Panc1 (cell line): ENCODE measurements at regions not wholly inside any gene's neighbourhood (a gene's known extent, or its start where the extent isn't known, plus 50 kb on each side); places are given as distances from the start of the nearest gene placed in this dataset.

Experiments used
- ATAC-seq: fragments of 200-7000 bp; cut with Tn5 transposase; 2 replicates; pipeline ENCODE4 v1.9.1; 2020; ENCODE audit warnings: mild to moderate bottlenecking, moderate library complexity
- BruUV-seq: library from RNA; stranded (reverse); fragments of 400-500 nt; replicated peaks from 2 replicates; lab custom pipeline; 2021; lab: Mats Ljungman, UMichigan
- CTCF ChIA-PET: fragments of 300-600 bp; sonication (Branson Sonifier 250); formaldehyde crosslinking; loops from one replicate; lab custom pipeline; 2022; ENCODE audit warnings: antibody characterized with exemption; lab: Charles Lee
- POLR2A ChIA-PET: fragments of 300-600 bp; sonication (Branson Sonifier 250); formaldehyde crosslinking; loops from one replicate; lab custom pipeline; 2022; ENCODE audit warnings: antibody characterized with exemption; lab: Charles Lee
- DNase-seq: peaks from one replicate; pipeline ENCODE4 v3.0.0-alpha.2; 2010; ENCODE audit warnings: low read depth, low spot score
- H3K27ac ChIP-seq: 2 replicates; pipeline ENCODE4 v1.5.1; 2011; ENCODE audit warnings: mild to moderate bottlenecking, low read length, inconsistent platforms
- H3K27me3 ChIP-seq: fragments of 200-500 bp; sonication (Bioruptor generic); 2 replicates; pipeline ENCODE4 v1.6.0; 2014; ENCODE audit warnings: low read length, inconsistent platforms; ENCODE audit not compliant: control insufficient read depth, insufficient read depth
- H3K36me3 ChIP-seq: fragments of 200-500 bp; sonication (Bioruptor generic); 2 replicates; pipeline ENCODE4 v1.5.1; 2014; ENCODE audit warnings: inconsistent platforms, mild to moderate bottlenecking, low read length, moderate library complexity; ENCODE audit not compliant: control insufficient read depth, insufficient read depth
- H3K4me1 ChIP-seq: 2 replicates; pipeline ENCODE4 v1.5.1; 2011; ENCODE audit warnings: inconsistent platforms, mild to moderate bottlenecking, low read length, moderate library complexity; ENCODE audit not compliant: control insufficient read depth, insufficient read depth
- H3K4me3 ChIP-seq, 2 experiments: 2 replicates each; pipeline ENCODE4 v1.5.1; 2011 to 2012; ENCODE audit warnings: low read depth in 2 of 2, low read length in 2 of 2, mild to moderate bottlenecking in 2 of 2, inconsistent platforms in 1 of 2, moderate library complexity in 1 of 2
- H3K9me3 ChIP-seq: fragments of 200-500 bp; sonication (Bioruptor generic); 2 replicates; pipeline ENCODE4 v1.5.1; 2014; ENCODE audit warnings: low read depth, mild to moderate bottlenecking, inconsistent platforms, low read length, moderate library complexity; ENCODE audit not compliant: control insufficient read depth, insufficient read depth
- CTCF ChIP-seq: fragments of 450-650 bp; IDR thresholded peaks from 2 replicates; pipeline ENCODE4 v1.5.1; 2017; ENCODE audit warnings: mild to moderate bottlenecking
- POLR2AphosphoS5 ChIP-seq: IDR thresholded peaks from 2 replicates; pipeline ENCODE4 v1.6.1; 2012; ENCODE audit warnings: mild to moderate bottlenecking, low read depth, low read length, moderate library complexity
- SIN3A ChIP-seq: IDR thresholded peaks from 2 replicates; pipeline ENCODE4 v1.6.1; 2012; ENCODE audit warnings: low read depth, mild to moderate bottlenecking, low read length, moderate library complexity, borderline replicate concordance; ENCODE audit not compliant: insufficient read depth
- TCF7L2 ChIP-seq: IDR thresholded peaks from 2 replicates; pipeline ENCODE4 v1.6.1; 2011; ENCODE audit warnings: mild to moderate bottlenecking, low read depth, low read length, inconsistent platforms
- in situ Hi-C: cut with HindIII; loops from 2 replicates; pipeline ENCODE4 v1.10.0; 2016; ENCODE audit warnings: low sequenced_read_pairs, low pct_unique_long_range_greater_than_20kb
- intact Hi-C: fragments of 100-400 bp; cut with micrococcal nuclease; formaldehyde crosslinking; loops from one replicate; pipeline ENCODE4 v1.10.0; 2022; ENCODE audit not compliant: unreplicated experiment
- TF ChIP-seq, protein P1 (sequence below), 2 experiments: IDR thresholded peaks; 2 replicates each; pipeline ENCODE4 v1.6.1; 2011 to 2012; ENCODE audit warnings: low read depth in 2 of 2, control low read depth in 1 of 2, low read length in 1 of 2, mild to moderate bottlenecking in 1 of 2, moderate library complexity in 1 of 2; ENCODE audit not compliant: insufficient read depth in 1 of 2

DNA sequence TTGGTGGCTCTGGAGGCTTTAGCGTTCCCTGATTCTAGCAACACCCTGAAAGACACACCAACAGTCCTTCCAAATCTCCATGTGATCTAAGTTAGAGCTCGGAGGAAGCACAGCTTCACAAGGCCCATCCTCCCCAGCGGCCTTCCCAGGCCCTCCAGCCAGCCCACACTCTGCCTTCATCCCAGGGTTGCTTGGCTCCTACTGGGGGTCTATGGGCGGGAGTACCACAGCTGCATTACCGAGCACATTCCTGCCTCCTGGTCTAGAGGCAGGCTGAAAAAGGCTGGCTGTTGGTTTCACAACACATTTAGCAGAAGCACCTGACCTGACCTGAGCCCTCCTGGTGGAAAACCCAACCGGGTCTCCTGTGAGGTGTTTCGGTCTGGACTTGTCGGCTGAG lies 54.7 kb upstream of the TRIM67 start:
- TF ChIP-seq, protein P1, sequence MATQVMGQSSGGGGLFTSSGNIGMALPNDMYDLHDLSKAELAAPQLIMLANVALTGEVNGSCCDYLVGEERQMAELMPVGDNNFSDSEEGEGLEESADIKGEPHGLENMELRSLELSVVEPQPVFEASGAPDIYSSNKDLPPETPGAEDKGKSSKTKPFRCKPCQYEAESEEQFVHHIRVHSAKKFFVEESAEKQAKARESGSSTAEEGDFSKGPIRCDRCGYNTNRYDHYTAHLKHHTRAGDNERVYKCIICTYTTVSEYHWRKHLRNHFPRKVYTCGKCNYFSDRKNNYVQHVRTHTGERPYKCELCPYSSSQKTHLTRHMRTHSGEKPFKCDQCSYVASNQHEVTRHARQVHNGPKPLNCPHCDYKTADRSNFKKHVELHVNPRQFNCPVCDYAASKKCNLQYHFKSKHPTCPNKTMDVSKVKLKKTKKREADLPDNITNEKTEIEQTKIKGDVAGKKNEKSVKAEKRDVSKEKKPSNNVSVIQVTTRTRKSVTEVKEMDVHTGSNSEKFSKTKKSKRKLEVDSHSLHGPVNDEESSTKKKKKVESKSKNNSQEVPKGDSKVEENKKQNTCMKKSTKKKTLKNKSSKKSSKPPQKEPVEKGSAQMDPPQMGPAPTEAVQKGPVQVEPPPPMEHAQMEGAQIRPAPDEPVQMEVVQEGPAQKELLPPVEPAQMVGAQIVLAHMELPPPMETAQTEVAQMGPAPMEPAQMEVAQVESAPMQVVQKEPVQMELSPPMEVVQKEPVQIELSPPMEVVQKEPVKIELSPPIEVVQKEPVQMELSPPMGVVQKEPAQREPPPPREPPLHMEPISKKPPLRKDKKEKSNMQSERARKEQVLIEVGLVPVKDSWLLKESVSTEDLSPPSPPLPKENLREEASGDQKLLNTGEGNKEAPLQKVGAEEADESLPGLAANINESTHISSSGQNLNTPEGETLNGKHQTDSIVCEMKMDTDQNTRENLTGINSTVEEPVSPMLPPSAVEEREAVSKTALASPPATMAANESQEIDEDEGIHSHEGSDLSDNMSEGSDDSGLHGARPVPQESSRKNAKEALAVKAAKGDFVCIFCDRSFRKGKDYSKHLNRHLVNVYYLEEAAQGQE (IDR thresholded peaks at IDR 0.05; ENCODE audit: insufficient read depth in 1 of 2, low read depth in 2 of 2, low read length in 1 of 2), result no peak
- H3K4me1 ChIP-seq, result no peaks in the 10 kb centered on the region
- CTCF ChIA-PET, result no interaction called here
- DNase-seq (no peak), ATAC-seq (no peak)
- in situ Hi-C loops (no loop called here), intact Hi-C loops (no loop called here)
- no peak overlapping the region for H3K27ac ChIP-seq
- POLR2A ChIA-PET, result no interaction called here
- H3K9me3 ChIP-seq, result 0 out of 2 replicates have a peak, but pooled peaks cover 2% of the 10 kb centered on the region
- BruUV-seq, result no TSS peak
- no peak overlapping the region for H3K4me3 ChIP-seq
- H3K27me3 ChIP-seq, result peaks cover 5% of the 10 kb centered on the region; the same call in 1 of the 2 replicates
- H3K36me3 ChIP-seq, result no peaks in the 10 kb centered on the region

DNA sequence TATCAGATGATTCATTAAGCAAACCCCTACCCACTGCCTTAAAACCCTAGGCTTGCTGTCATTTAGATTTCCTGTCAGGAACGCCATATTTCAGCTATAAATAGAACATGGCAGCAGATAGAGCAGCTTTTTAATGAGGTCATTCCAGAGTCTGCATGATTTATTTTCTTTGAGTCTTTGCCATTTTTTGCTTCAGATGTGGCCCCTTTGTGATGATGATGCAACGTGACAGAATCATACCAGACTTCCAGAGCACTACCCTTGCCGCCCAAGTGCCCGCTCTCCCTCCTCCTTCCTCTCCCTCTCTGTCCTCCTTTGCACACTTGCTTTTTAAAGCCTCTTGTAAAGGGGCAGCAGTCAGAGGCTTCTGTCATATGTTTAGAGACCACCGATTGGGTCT lies 55.5 kb upstream of the TRIM67 start:
- BruUV-seq, result no TSS peak

DNA sequence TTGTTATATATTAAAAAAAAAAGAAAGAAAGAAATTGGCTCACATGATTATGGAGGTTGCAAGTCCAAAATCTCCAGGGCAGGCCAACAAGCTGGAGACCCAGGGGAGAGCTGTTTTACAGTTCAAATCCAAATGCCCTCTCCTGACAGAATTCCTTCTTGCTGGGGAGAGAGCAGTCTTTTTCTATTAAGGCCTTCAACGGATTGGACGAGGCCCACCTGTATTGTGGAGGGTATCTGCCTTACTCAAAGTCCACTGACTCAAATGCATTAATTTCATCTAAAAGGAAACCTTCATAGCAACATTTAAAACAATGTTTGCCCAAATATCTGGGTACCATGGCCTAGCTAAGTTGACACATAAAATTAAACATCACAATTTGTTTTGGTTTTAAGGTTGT lies 56.9 kb upstream of the TRIM67 start:
- no peak overlapping the region for H3K4me3 ChIP-seq
- ChIA-PET POLR2A (no interaction called here), CTCF (no interaction called here)
- TF ChIP-seq SIN3A (no peak), POLR2AphosphoS5 (no peak), CTCF (no peak), TCF7L2 (no peak)
- TF ChIP-seq, protein P1 (IDR thresholded peaks at IDR 0.05; ENCODE audit: insufficient read depth in 1 of 2, low read depth in 2 of 2, low read length in 1 of 2), result no peak
- intact Hi-C loops, result no loop called here
- H3K27ac ChIP-seq, result no peak overlapping the region
- no peaks in the 10 kb centered on the region for H3K9me3 ChIP-seq
- no peaks in the 10 kb centered on the region for H3K36me3 ChIP-seq
- in situ Hi-C loops, result no loop called here
- H3K4me1 ChIP-seq, result no peaks in the 10 kb centered on the region
- H3K27me3 ChIP-seq, result 0 out of 2 replicates have a peak, but pooled peaks cover 2% of the 10 kb centered on the region
- no TSS peak for BruUV-seq
- DNase-seq, result no peak
- no peak for ATAC-seq

More for the DNA sequence above, 55.5 kb upstream of the TRIM67 start:
- H3K4me3 ChIP-seq, result no peak overlapping the region
- no peak for DNase-seq
- no peak for ATAC-seq
- H3K27ac ChIP-seq, result no peak overlapping the region
- ChIA-PET POLR2A (no interaction called here), CTCF (no interaction called here)
- no peak for TF ChIP-seq CTCF
- no peak for TF ChIP-seq TCF7L2
- H3K4me1 ChIP-seq, result no peaks in the 10 kb centered on the region
- 0 out of 2 replicates have a peak, but pooled peaks cover 2% of the 10 kb centered on the region for H3K27me3 ChIP-seq
- intact Hi-C loops, result no loop called here
- in situ Hi-C loops, result no loop called here
- H3K36me3 ChIP-seq, result no peaks in the 10 kb centered on the region
- H3K9me3 ChIP-seq, result no peaks in the 10 kb centered on the region
